ENCODE measurements at regions not wholly inside any gene's neighbourhood (a gene's known extent, or its start where the extent isn't known, plus 50 kb on each side); places are given as distances from the start of the nearest gene placed in this dataset.

GRCh38 chr15:93424131-93424530 lies 335.1 kb upstream of the RGMA start:
- TF ChIP-seq ZNF219 (CRISPR knock-in tag; IDR thresholded peaks at IDR 0.05; ENCODE audit: borderline replicate concordance) (no peak), ZNF138 (CRISPR knock-in tag; conservative IDR thresholded peaks at IDR 0.05) (no peak), ATF1 (CRISPR knock-in tag; IDR thresholded peaks at IDR 0.05) (no peak), USF1 (CRISPR knock-in tag; IDR thresholded peaks at IDR 0.05) (no peak), TEAD1 (CRISPR knock-in tag; IDR thresholded peaks at IDR 0.05) (no peak), CREB1 (CRISPR knock-in tag; IDR thresholded peaks at IDR 0.05) (no peak), TEAD4 (CRISPR knock-in tag; IDR thresholded peaks at IDR 0.05) (no peak), CREM (CRISPR knock-in tag; IDR thresholded peaks at IDR 0.05) (no peak), CBFB (CRISPR knock-in tag; IDR thresholded peaks at IDR 0.05; ENCODE audit: low read depth) (no peak), JUN (CRISPR knock-in tag; IDR thresholded peaks at IDR 0.05) (no peak), NR2C2 (CRISPR knock-in tag; IDR thresholded peaks at IDR 0.05) (no peak)
- TF ChIP-seq, protein P1, sequence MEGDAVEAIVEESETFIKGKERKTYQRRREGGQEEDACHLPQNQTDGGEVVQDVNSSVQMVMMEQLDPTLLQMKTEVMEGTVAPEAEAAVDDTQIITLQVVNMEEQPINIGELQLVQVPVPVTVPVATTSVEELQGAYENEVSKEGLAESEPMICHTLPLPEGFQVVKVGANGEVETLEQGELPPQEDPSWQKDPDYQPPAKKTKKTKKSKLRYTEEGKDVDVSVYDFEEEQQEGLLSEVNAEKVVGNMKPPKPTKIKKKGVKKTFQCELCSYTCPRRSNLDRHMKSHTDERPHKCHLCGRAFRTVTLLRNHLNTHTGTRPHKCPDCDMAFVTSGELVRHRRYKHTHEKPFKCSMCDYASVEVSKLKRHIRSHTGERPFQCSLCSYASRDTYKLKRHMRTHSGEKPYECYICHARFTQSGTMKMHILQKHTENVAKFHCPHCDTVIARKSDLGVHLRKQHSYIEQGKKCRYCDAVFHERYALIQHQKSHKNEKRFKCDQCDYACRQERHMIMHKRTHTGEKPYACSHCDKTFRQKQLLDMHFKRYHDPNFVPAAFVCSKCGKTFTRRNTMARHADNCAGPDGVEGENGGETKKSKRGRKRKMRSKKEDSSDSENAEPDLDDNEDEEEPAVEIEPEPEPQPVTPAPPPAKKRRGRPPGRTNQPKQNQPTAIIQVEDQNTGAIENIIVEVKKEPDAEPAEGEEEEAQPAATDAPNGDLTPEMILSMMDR (IDR thresholded peaks at IDR 0.05): no peak
- TF ChIP-seq, protein P2, sequence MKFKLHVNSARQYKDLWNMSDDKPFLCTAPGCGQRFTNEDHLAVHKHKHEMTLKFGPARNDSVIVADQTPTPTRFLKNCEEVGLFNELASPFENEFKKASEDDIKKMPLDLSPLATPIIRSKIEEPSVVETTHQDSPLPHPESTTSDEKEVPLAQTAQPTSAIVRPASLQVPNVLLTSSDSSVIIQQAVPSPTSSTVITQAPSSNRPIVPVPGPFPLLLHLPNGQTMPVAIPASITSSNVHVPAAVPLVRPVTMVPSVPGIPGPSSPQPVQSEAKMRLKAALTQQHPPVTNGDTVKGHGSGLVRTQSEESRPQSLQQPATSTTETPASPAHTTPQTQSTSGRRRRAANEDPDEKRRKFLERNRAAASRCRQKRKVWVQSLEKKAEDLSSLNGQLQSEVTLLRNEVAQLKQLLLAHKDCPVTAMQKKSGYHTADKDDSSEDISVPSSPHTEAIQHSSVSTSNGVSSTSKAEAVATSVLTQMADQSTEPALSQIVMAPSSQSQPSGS (CRISPR knock-in tag; IDR thresholded peaks at IDR 0.05; ENCODE audit: borderline replicate concordance, low read depth): no peak
- TF ChIP-seq, protein P3, sequence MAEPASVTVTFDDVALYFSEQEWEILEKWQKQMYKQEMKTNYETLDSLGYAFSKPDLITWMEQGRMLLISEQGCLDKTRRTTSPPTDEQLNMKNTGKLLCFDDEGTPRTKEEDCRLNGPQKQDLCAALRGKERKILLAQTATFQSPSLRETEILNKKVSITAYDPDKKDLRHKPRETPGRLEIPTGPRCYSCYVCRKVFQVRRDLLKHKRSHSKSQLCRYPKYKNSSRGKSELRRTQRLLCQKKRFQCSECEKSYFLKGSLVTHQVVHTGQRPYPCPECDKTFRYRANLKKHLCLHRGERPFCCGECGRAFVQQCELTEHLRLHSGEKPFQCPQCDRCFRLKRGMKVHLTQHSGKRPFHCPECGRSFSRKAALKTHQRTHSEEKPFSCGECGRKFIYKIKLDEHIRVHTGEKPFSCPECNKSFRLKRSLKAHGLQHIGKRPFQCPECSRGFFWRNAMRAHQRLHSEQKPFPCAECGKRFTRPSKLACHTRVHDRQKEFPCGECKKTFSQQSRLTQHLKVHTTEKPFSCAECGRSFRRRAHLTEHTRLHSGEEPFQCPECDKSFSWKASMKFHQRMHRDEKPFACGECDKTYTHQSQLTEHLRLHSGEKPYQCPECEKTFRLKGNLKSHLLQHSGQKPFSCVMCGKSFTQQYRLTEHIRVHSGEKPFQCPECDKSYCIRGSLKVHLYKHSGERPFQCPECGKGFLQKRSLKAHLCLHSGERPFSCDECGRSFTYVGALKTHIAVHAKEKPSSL (CRISPR knock-in tag; conservative IDR thresholded peaks at IDR 0.05): no peak
